ENCODE measurements at regions not wholly inside any gene's neighbourhood (a gene's known extent, or its start where the extent isn't known, plus 50 kb on each side); places are given as distances from the start of the nearest gene placed in this dataset.

DNA sequence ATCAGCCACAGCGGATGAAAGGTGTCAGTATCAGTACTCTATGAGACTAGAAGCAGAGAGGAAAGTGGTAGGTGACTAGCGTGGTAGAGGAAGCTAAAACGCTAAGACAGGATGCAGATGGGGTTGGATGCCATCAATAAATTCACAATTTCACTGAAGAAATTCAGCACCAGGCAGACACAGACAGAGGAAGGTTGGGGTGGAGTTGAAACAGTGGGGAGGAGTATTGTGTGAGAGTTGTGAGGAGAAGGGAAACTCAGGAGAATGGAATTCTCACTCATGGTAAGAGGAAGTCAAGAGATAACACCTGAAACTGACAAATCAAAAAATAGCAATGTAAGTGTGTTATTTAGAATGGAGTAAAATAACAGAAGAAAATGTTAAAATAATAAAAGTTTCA, 208.5 kb upstream of the DAB1 start:
- TF ChIP-seq RAD21 (IDR thresholded peaks at IDR 0.05; ENCODE audit: low read depth) (no peak), FOXM1 (IDR thresholded peaks at IDR 0.05; ENCODE audit: borderline replicate concordance, low read depth) (no peak), YY1 (IDR thresholded peaks at IDR 0.05; ENCODE audit: low read depth) (no peak), CREB1 (IDR thresholded peaks at IDR 0.05; ENCODE audit: low read depth) (no peak), ZBTB7A (IDR thresholded peaks at IDR 0.05; ENCODE audit: low read depth) (no peak)
- TF ChIP-seq, protein P1, sequence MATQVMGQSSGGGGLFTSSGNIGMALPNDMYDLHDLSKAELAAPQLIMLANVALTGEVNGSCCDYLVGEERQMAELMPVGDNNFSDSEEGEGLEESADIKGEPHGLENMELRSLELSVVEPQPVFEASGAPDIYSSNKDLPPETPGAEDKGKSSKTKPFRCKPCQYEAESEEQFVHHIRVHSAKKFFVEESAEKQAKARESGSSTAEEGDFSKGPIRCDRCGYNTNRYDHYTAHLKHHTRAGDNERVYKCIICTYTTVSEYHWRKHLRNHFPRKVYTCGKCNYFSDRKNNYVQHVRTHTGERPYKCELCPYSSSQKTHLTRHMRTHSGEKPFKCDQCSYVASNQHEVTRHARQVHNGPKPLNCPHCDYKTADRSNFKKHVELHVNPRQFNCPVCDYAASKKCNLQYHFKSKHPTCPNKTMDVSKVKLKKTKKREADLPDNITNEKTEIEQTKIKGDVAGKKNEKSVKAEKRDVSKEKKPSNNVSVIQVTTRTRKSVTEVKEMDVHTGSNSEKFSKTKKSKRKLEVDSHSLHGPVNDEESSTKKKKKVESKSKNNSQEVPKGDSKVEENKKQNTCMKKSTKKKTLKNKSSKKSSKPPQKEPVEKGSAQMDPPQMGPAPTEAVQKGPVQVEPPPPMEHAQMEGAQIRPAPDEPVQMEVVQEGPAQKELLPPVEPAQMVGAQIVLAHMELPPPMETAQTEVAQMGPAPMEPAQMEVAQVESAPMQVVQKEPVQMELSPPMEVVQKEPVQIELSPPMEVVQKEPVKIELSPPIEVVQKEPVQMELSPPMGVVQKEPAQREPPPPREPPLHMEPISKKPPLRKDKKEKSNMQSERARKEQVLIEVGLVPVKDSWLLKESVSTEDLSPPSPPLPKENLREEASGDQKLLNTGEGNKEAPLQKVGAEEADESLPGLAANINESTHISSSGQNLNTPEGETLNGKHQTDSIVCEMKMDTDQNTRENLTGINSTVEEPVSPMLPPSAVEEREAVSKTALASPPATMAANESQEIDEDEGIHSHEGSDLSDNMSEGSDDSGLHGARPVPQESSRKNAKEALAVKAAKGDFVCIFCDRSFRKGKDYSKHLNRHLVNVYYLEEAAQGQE (IDR thresholded peaks at IDR 0.05; ENCODE audit: low read depth) = no peak
- TF ChIP-seq, protein P2, sequence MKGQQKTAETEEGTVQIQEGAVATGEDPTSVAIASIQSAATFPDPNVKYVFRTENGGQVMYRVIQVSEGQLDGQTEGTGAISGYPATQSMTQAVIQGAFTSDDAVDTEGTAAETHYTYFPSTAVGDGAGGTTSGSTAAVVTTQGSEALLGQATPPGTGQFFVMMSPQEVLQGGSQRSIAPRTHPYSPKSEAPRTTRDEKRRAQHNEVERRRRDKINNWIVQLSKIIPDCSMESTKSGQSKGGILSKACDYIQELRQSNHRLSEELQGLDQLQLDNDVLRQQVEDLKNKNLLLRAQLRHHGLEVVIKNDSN (IDR thresholded peaks at IDR 0.05) = no peak

DNA sequence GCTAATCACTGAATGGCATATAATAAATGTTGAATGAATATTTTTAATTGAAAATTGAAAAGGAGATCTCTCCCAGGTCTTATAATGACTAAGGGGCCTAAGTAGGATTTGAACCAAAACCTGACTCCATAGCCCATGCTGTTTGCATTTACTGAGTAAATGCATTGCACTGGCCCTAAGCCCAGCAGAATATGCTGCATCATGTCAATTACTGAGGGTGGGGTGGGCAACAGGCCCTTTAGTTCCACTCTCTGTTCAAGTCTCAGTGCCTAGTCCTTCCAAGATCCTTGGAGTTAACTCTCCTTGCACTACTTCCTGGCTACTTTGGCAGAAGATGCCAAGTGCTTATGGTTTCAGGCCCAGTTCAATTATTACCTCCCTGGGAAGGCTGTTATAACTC, 203.8 kb upstream of the DAB1 start:
- TF ChIP-seq FOXM1 (IDR thresholded peaks at IDR 0.05; ENCODE audit: borderline replicate concordance, low read depth) (no peak), TAF1 (IDR thresholded peaks at IDR 0.05; ENCODE audit: low read depth) (no peak), NFIC (IDR thresholded peaks at IDR 0.05) (no peak), EP300 (IDR thresholded peaks at IDR 0.05; ENCODE audit: borderline replicate concordance) (no peak), ZBTB7A (IDR thresholded peaks at IDR 0.05; ENCODE audit: low read depth) (no peak), EGR1 (IDR thresholded peaks at IDR 0.05) (no peak), CEBPB (IDR thresholded peaks at IDR 0.05) (no peak), TCF12 (IDR thresholded peaks at IDR 0.05; ENCODE audit: low read depth) (no peak), CREB1 (IDR thresholded peaks at IDR 0.05; ENCODE audit: low read depth) (no peak), RAD21 (IDR thresholded peaks at IDR 0.05; ENCODE audit: low read depth) (no peak), TEAD4 (IDR thresholded peaks at IDR 0.05) (no peak), YY1 (IDR thresholded peaks at IDR 0.05; ENCODE audit: low read depth) (no peak)
- TF ChIP-seq, protein P3, sequence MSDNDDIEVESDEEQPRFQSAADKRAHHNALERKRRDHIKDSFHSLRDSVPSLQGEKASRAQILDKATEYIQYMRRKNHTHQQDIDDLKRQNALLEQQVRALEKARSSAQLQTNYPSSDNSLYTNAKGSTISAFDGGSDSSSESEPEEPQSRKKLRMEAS (IDR thresholded peaks at IDR 0.05) = no peak
- TF ChIP-seq, protein P2 (IDR thresholded peaks at IDR 0.05) = no peak
- TF ChIP-seq, protein P1 (IDR thresholded peaks at IDR 0.05; ENCODE audit: low read depth) = no peak

DNA sequence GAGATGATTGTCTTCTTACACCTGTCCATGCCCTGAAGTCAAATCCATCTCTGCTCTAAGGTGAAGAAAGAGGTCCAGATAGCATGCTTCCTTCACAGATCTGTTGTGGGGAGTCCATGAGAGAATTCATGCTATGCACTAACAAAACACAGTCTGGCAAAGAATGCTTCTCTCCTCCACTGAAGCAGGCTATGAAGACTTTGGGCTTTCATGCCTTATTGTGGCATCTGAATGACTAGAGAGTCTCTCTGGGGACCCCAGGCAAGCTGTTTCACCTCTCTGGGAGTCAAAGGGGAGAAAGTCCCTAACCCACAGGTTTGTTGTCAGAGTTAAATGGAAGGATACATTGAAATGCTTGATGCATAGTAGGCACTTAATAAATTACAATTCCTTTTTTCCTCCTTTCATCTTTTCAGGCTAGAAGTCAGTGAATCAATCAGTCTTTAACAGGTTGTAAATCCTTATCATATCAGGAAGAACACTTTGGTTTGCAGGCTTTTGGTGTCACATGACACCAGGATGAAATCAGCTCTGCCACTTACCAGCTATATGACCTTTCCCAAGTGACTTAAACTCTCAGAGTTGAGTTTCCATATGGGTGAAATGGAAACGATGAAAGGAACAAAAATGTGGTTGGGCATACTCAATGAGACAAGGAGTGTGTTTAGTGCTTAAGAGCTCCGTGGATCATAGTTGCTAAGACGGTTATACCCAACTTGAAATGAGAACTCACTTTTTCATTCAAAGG, 200.1 kb upstream of the DAB1 start:
- TF ChIP-seq TEAD4 (IDR thresholded peaks at IDR 0.05) = no peak

DNA sequence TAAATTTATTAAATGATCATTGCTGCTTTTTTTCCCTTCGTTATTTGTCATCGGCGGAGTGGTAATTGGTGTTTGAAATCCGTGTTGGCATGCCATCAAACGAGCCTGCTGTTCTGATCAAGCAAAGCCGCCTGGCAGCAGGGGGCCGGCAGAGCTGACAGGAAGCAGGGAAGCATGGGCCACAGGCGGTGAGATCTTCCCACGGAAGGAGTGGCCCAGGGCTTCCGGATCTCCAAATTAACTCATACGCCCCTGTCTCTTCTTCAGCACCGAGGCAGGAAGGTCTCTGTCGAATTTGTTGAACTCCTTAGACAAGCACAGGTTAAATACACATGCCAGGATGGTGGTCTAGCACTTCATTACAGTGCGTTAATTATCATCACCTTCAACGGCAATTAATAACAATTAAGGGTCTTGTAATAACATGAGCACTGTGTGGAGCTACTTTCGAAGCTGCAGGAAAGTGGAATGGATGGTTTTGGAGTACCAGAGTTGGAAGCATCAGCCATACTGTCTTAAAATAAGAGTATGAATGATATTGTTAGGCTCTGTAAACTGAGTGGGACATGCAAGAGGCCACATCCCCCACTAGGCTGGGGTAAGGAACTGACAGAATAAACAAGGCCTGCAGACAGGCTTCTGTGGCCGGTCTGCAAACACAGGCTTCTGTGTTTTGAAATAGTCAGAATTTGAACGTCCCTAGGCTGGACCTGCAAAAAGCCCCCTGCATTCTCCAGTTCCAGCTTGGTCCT, 199.4 kb upstream of the DAB1 start:
- TF ChIP-seq FOXM1 (IDR thresholded peaks at IDR 0.05; ENCODE audit: borderline replicate concordance, low read depth) = no peak
- TF ChIP-seq ZBTB7A (IDR thresholded peaks at IDR 0.05; ENCODE audit: low read depth) = no peak
- TF ChIP-seq EGR1 (IDR thresholded peaks at IDR 0.05) = no peak
- no peak for TF ChIP-seq EP300 (IDR thresholded peaks at IDR 0.05; ENCODE audit: borderline replicate concordance)
- no peak for TF ChIP-seq TAF1 (IDR thresholded peaks at IDR 0.05; ENCODE audit: low read depth)
- no peak for TF ChIP-seq RAD21 (IDR thresholded peaks at IDR 0.05; ENCODE audit: low read depth)
- TF ChIP-seq, protein P3 (IDR thresholded peaks at IDR 0.05) = no peak
- no peak for TF ChIP-seq TCF12 (IDR thresholded peaks at IDR 0.05; ENCODE audit: low read depth)
- TF ChIP-seq CREB1 (IDR thresholded peaks at IDR 0.05; ENCODE audit: low read depth) = no peak
- no peak for TF ChIP-seq CEBPB (IDR thresholded peaks at IDR 0.05)
- TF ChIP-seq, protein P2 (IDR thresholded peaks at IDR 0.05) = no peak

DNA sequence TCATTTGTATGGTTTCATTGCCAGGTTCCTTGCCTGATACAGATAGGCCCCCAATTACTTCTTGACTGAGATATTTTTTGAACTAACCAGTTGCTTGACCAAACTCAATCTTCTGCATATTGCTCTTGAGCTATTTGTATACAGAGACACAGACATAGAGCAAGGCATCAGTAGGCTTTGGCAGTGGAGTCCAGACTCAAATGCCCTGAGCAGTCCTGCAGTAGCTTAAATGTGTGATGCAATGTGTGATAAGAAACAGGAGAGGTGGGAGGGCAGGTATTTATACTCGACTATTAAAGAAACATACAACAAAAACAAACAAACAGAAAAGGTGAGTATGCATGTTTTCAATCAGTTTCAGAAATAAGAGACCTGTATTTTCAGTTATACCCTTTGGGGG, 197.9 kb upstream of the DAB1 start:
- TF ChIP-seq TAF1 (IDR thresholded peaks at IDR 0.05; ENCODE audit: low read depth) (no peak), FOXM1 (IDR thresholded peaks at IDR 0.05; ENCODE audit: borderline replicate concordance, low read depth) (no peak), EGR1 (IDR thresholded peaks at IDR 0.05) (no peak), TCF12 (IDR thresholded peaks at IDR 0.05; ENCODE audit: low read depth) (no peak), YY1 (IDR thresholded peaks at IDR 0.05; ENCODE audit: low read depth) (no peak), RAD21 (IDR thresholded peaks at IDR 0.05; ENCODE audit: low read depth) (no peak), CEBPB (IDR thresholded peaks at IDR 0.05) (no peak), CREB1 (IDR thresholded peaks at IDR 0.05; ENCODE audit: low read depth) (no peak), NFIC (IDR thresholded peaks at IDR 0.05) (no peak), ZBTB7A (IDR thresholded peaks at IDR 0.05; ENCODE audit: low read depth) (no peak), EP300 (IDR thresholded peaks at IDR 0.05; ENCODE audit: borderline replicate concordance) (no peak)
- TF ChIP-seq, protein P2 (IDR thresholded peaks at IDR 0.05) = no peak
- TF ChIP-seq, protein P3 (IDR thresholded peaks at IDR 0.05) = no peak
- TF ChIP-seq, protein P1 (IDR thresholded peaks at IDR 0.05; ENCODE audit: low read depth) = no peak

All from Ishikawa (cell line).